ENCODE measurements at regions not wholly inside any gene's neighbourhood (a gene's known extent, or its start where the extent isn't known, plus 50 kb on each side); places are given as distances from the start of the nearest gene placed in this dataset.

GRCh38 chr12:67797185-67797741 is 148.7 kb downstream of the DYRK2 start:
- DNase-seq (ENCODE audit: low read depth in 3 of 3): no peak

- no peak for DNase-seq (ENCODE audit: low read depth in 3 of 3)
Observed at GRCh38 chr12:67797753-67798152, 149.2 kb downstream of the DYRK2 start.

- no peak for DNase-seq (ENCODE audit: low read depth in 3 of 3)
Observed at GRCh38 chr12:67798768-67799167, 150.2 kb downstream of the DYRK2 start.

- no peak for DNase-seq (ENCODE audit: low read depth in 3 of 3)
Observed at GRCh38 chr12:67802731-67803130, 154.2 kb downstream of the DYRK2 start.

- no peak for DNase-seq (ENCODE audit: low read depth in 3 of 3)
Observed at GRCh38 chr12:67803278-67803993, 154.9 kb downstream of the DYRK2 start.

GRCh38 chr12:67804168-67804567 is 155.6 kb downstream of the DYRK2 start:
- DNase-seq (ENCODE audit: low read depth in 3 of 3): peak in 2 of 3 experiments; percentile 9 to 26

- no peak for DNase-seq (ENCODE audit: low read depth in 3 of 3)
Observed at GRCh38 chr12:67807814-67808213, 159.3 kb downstream of the DYRK2 start.

- no peak for DNase-seq (ENCODE audit: low read depth in 3 of 3)
Observed at GRCh38 chr12:67810166-67810565, 161.6 kb downstream of the DYRK2 start.

GRCh38 chr12:67811437-67812361 is 163.2 kb downstream of the DYRK2 start:
- no peak for DNase-seq (ENCODE audit: low read depth in 3 of 3)

- DNase-seq (ENCODE audit: low read depth in 3 of 3): no peak
Observed at GRCh38 chr12:67813456-67813904, 164.9 kb downstream of the DYRK2 start.

- no peak for DNase-seq (ENCODE audit: low read depth in 3 of 3)
Observed at GRCh38 chr12:67816269-67816668, 167.7 kb downstream of the DYRK2 start.

GRCh38 chr12:67818459-67818903 is 169.9 kb downstream of the DYRK2 start:
- DNase-seq (ENCODE audit: low read depth in 3 of 3): no peak

- no peak for DNase-seq (ENCODE audit: low read depth in 3 of 3)
Observed at GRCh38 chr12:67819902-67820301, 169.3 kb upstream of the IFNG-AS1 start.

- no peak for DNase-seq (ENCODE audit: low read depth in 3 of 3)
Observed at GRCh38 chr12:67820694-67821093, 168.6 kb upstream of the IFNG-AS1 start.

- DNase-seq (ENCODE audit: low read depth in 3 of 3): no peak
Observed at GRCh38 chr12:67822826-67823225, 166.4 kb upstream of the IFNG-AS1 start.

GRCh38 chr12:67826148-67826547 is 163.1 kb upstream of the IFNG-AS1 start:
- no peak for DNase-seq (ENCODE audit: low read depth in 3 of 3)

- no peak for DNase-seq (ENCODE audit: low read depth in 3 of 3)
Observed at GRCh38 chr12:67826946-67827720, 162.1 kb upstream of the IFNG-AS1 start.

GRCh38 chr12:67827820-67828383 is 161.3 kb upstream of the IFNG-AS1 start:
- DNase-seq (ENCODE audit: low read depth in 3 of 3): peak in 2 of 3 experiments; percentile 8 to 14

GRCh38 chr12:67829896-67830295 is 159.4 kb upstream of the IFNG-AS1 start:
- DNase-seq (ENCODE audit: low read depth in 3 of 3): no peak

- no peak for DNase-seq (ENCODE audit: low read depth in 3 of 3)
Observed at GRCh38 chr12:67832155-67832554, 157.1 kb upstream of the IFNG-AS1 start.

GRCh38 chr12:67833602-67834001 is 155.6 kb upstream of the IFNG-AS1 start:
- DNase-seq (ENCODE audit: low read depth in 3 of 3): no peak
